Liver (tissue), 8 donors: ENCODE measurements at regions not wholly inside any gene's neighbourhood (a gene's known extent, or its start where the extent isn't known, plus 50 kb on each side); places are given as distances from the start of the nearest gene placed in this dataset.

ENCODE experiments used
- DNase-seq: peaks from one replicate; pipeline ENCODE4 v3.0.0-alpha.2; 2017; ENCODE audit warnings: low spot score
- H3K27ac ChIP-seq, 2 donors: one replicate each; pipeline ENCODE4 v1.7.0; 2013; ENCODE audit warnings: inconsistent platforms in 2 of 2, low read length in 2 of 2, control low read depth in 1 of 2, low read depth in 1 of 2, mild to moderate bottlenecking in 1 of 2
- H3K27me3 ChIP-seq, 4 donors: one replicate each; pipeline versions ENCODE4 v1.6.1 to v1.7.0; 2013; ENCODE audit warnings: low read length in 3 of 4, inconsistent platforms in 1 of 4, mild to moderate bottlenecking in 1 of 4, moderate library complexity in 1 of 4; ENCODE audit not compliant: control insufficient read depth in 4 of 4, insufficient read depth in 4 of 4
- H3K36me3 ChIP-seq, 4 donors: one replicate each; pipeline versions ENCODE4 v1.6.1 to v1.7.0; 2013; ENCODE audit warnings: low read length in 3 of 4, mild to moderate bottlenecking in 3 of 4, low read depth in 1 of 4, moderate library complexity in 1 of 4; ENCODE audit not compliant: control insufficient read depth in 4 of 4, insufficient read depth in 3 of 4
- H3K4me1 ChIP-seq, 4 donors: one replicate each; pipeline versions ENCODE4 v1.6.1 to v1.7.0; 2013; ENCODE audit warnings: low read length in 3 of 4, mild to moderate bottlenecking in 3 of 4, moderate library complexity in 1 of 4; ENCODE audit not compliant: control insufficient read depth in 4 of 4, insufficient read depth in 4 of 4
- H3K4me3 ChIP-seq, 3 donors: one replicate each; pipeline versions ENCODE4 v1.6.1 to v1.7.0; 2013; ENCODE audit warnings: low read length in 3 of 3, control low read depth in 1 of 3, low read depth in 1 of 3, mild to moderate bottlenecking in 1 of 3
- H3K9ac ChIP-seq, 2 donors: one replicate each; pipeline ENCODE4 v1.7.0; 2013; ENCODE audit warnings: low read length in 2 of 2, mild to moderate bottlenecking in 2 of 2, moderate library complexity in 2 of 2, control low read depth in 1 of 2, low read depth in 1 of 2
- H3K9me3 ChIP-seq, 4 donors: one replicate each; pipeline versions ENCODE4 v1.6.1 to v1.7.0; 2013; ENCODE audit warnings: low read length in 3 of 4; ENCODE audit not compliant: control insufficient read depth in 4 of 4
- CTCF ChIP-seq: fragments of 150-350 bp; IDR thresholded peaks from 2 replicates; pipeline ENCODE4 v1.5.1; 2017; ENCODE audit warnings: improper control_type of control experiment, low read depth, low read length; ENCODE audit not compliant: missing input control
- EGR1 ChIP-seq, 2 donors: IDR thresholded peaks; 2 replicates each; pipeline ENCODE4 v1.6.1; 2016 to 2018; ENCODE audit warnings: antibody characterized with exemption in 2 of 2, low read depth in 2 of 2
- FOXA1 ChIP-seq: IDR thresholded peaks from 2 replicates; pipeline ENCODE4 v1.6.1; 2016; ENCODE audit warnings: antibody characterized with exemption
- FOXA2 ChIP-seq: IDR thresholded peaks from 2 replicates; pipeline ENCODE4 v1.6.1; 2016; ENCODE audit warnings: antibody characterized with exemption
- GABPA ChIP-seq, 2 donors: IDR thresholded peaks in 1 of 2; conservative IDR thresholded peaks in 1 of 2; 2 replicates each; pipeline ENCODE4 v1.6.1; 2016; ENCODE audit warnings: antibody characterized with exemption in 2 of 2, mild to moderate bottlenecking in 1 of 2, moderate library complexity in 1 of 2
- HNF4A ChIP-seq, 2 donors: conservative IDR thresholded peaks; 2 replicates each; pipeline ENCODE4 v1.6.1; 2016; ENCODE audit warnings: antibody characterized with exemption in 2 of 2, mild to moderate bottlenecking in 2 of 2
- HNF4G ChIP-seq: IDR thresholded peaks from 2 replicates; pipeline ENCODE4 v1.6.1; 2016; ENCODE audit warnings: antibody characterized with exemption
- JUND ChIP-seq, 2 donors: IDR thresholded peaks; 2 replicates each; pipeline ENCODE4 v1.6.1; 2016; ENCODE audit warnings: antibody characterized with exemption in 2 of 2
- MAX ChIP-seq: IDR thresholded peaks from 2 replicates; pipeline ENCODE4 v1.6.1; 2016; ENCODE audit warnings: antibody characterized with exemption
- NR2F2 ChIP-seq: IDR thresholded peaks from 2 replicates; pipeline ENCODE4 v1.6.1; 2016; ENCODE audit warnings: antibody characterized with exemption
- RAD21 ChIP-seq, 2 donors: IDR thresholded peaks; 2 replicates each; pipeline ENCODE4 v1.6.1; 2016; ENCODE audit warnings: antibody characterized with exemption in 2 of 2, mild to moderate bottlenecking in 2 of 2
- RXRA ChIP-seq, 2 donors: IDR thresholded peaks; 2 replicates each; pipeline ENCODE4 v1.6.1; 2017 to 2018; ENCODE audit warnings: antibody characterized with exemption in 2 of 2, mild to moderate bottlenecking in 1 of 2
- SP1 ChIP-seq: IDR thresholded peaks from 2 replicates; pipeline ENCODE4 v1.6.1; 2018; ENCODE audit warnings: antibody characterized with exemption, mild to moderate bottlenecking
- TAF1 ChIP-seq: conservative IDR thresholded peaks from 2 replicates; pipeline ENCODE4 v1.6.1; 2016; ENCODE audit warnings: antibody characterized with exemption, mild to moderate bottlenecking
- YY1 ChIP-seq: IDR thresholded peaks from 2 replicates; pipeline ENCODE4 v1.6.1; 2016; ENCODE audit warnings: antibody characterized with exemption, mild to moderate bottlenecking
- ZBTB33 ChIP-seq: IDR thresholded peaks from 2 replicates; pipeline ENCODE4 v1.6.1; 2016; ENCODE audit warnings: antibody characterized with exemption
- WGBS: extraction: QIAGEN DNeasy Blood & Tissue Kit; methylation state at CpG from one replicate; pipeline ENCODE4 v1.1.7; 2013; 5-methylcytosine and 5-hydroxymethylcytosine counted together
- TF ChIP-seq, protein P1 (sequence below): IDR thresholded peaks from 2 replicates; pipeline ENCODE4 v1.6.1; 2016; ENCODE audit warnings: antibody characterized with exemption, mild to moderate bottlenecking
- TF ChIP-seq, protein P2 (sequence below): IDR thresholded peaks from 2 replicates; pipeline ENCODE4 v1.6.1; 2016; ENCODE audit warnings: antibody characterized with exemption
- donor health status: healthy.
- donor health status: healthy.
- donor health status: healthy.
- donor health status: healthy.
- donor health status: healthy.

- H3K9ac ChIP-seq = no peak overlapping the region
- TF ChIP-seq RXRA (IDR thresholded peaks at IDR 0.05) = no peak
- no peak for TF ChIP-seq GABPA (IDR thresholded peaks at IDR 0.05 in 1 of 2, conservative IDR thresholded peaks at IDR 0.05 in 1 of 2)
- TF ChIP-seq EGR1 (IDR thresholded peaks at IDR 0.05; ENCODE audit: low read depth in 2 of 2) = no peak
- TF ChIP-seq RAD21 (IDR thresholded peaks at IDR 0.05) = no peak
- TF ChIP-seq, protein P1, sequence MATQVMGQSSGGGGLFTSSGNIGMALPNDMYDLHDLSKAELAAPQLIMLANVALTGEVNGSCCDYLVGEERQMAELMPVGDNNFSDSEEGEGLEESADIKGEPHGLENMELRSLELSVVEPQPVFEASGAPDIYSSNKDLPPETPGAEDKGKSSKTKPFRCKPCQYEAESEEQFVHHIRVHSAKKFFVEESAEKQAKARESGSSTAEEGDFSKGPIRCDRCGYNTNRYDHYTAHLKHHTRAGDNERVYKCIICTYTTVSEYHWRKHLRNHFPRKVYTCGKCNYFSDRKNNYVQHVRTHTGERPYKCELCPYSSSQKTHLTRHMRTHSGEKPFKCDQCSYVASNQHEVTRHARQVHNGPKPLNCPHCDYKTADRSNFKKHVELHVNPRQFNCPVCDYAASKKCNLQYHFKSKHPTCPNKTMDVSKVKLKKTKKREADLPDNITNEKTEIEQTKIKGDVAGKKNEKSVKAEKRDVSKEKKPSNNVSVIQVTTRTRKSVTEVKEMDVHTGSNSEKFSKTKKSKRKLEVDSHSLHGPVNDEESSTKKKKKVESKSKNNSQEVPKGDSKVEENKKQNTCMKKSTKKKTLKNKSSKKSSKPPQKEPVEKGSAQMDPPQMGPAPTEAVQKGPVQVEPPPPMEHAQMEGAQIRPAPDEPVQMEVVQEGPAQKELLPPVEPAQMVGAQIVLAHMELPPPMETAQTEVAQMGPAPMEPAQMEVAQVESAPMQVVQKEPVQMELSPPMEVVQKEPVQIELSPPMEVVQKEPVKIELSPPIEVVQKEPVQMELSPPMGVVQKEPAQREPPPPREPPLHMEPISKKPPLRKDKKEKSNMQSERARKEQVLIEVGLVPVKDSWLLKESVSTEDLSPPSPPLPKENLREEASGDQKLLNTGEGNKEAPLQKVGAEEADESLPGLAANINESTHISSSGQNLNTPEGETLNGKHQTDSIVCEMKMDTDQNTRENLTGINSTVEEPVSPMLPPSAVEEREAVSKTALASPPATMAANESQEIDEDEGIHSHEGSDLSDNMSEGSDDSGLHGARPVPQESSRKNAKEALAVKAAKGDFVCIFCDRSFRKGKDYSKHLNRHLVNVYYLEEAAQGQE = no peak
- no peak for TF ChIP-seq MAX
- no peak for TF ChIP-seq NR2F2
- TF ChIP-seq TAF1 = no peak
- TF ChIP-seq, protein P2, sequence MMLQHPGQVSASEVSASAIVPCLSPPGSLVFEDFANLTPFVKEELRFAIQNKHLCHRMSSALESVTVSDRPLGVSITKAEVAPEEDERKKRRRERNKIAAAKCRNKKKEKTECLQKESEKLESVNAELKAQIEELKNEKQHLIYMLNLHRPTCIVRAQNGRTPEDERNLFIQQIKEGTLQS = no peak
- TF ChIP-seq ZBTB33 = no peak
- no peak for TF ChIP-seq SP1
- TF ChIP-seq FOXA1 = no peak
- no peak for TF ChIP-seq HNF4G
- no peak for TF ChIP-seq CTCF
- TF ChIP-seq YY1 = no peak
- no peak for TF ChIP-seq FOXA2
- H3K4me3 ChIP-seq = no peak overlapping the region
- no peak overlapping the region for H3K27ac ChIP-seq
- H3K36me3 ChIP-seq = no peaks in the 10 kb centered on the region
- 89% methylated on average over 12 of the region's 12 CpGs for WGBS
- peaks cover 0 to 5% (median 0%) of the 10 kb centered on the region in 4 donors for H3K9me3 ChIP-seq
- no peaks in the 10 kb centered on the region for H3K27me3 ChIP-seq
- no peak for DNase-seq
- H3K4me1 ChIP-seq = peaks cover 0 to 2% (median under 1%) of the 10 kb centered on the region in 4 donors
These were observed 102.9 kb upstream of the RFLNA start for GRCh38 chr12:124191966-124192365.

DNA sequence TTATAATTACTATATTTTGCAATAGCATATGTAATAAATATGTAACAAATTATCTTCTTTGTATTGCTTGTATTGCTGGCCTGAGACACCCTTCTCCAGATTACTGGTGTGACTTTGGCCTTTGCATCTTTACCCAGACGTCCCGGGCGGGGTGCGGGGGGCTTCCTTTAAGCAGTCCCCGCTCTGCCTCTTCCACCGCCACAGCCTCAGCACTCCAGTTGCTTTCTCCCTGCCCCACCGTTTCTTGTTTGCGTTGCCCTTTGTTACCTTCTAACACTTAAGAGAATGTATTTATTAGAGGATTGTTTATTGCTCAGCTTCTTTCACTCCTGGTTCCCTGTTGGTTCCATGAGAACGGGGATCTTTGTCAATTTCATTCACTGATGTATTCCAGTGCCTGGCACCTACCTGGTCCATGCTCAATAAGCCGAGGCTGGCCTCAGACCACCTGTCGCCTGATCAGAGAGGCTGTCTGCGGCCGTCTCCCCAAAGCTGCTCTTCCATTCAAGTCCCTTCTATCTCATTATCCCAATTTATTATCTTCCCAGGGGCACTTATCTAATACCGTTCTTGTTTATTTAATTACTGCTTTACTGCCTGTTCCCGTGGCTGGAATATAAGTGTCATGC, 100.5 kb upstream of the RFLNA start:
- no peak overlapping the region for H3K27ac ChIP-seq
- H3K4me1 ChIP-seq = no peaks in the 10 kb centered on the region
- DNase-seq = no peak
- no peak overlapping the region for H3K9ac ChIP-seq
- no peaks in the 10 kb centered on the region for H3K36me3 ChIP-seq
- H3K9me3 ChIP-seq = peaks cover 0 to 5% (median 2%) of the 10 kb centered on the region in 4 donors
- H3K27me3 ChIP-seq = no peaks in the 10 kb centered on the region
- no peak overlapping the region for H3K4me3 ChIP-seq
- WGBS = 81% methylated on average over 15 of the region's 15 CpGs
- TF ChIP-seq, protein P1 = no peak
- no peak for TF ChIP-seq EGR1 (IDR thresholded peaks at IDR 0.05; ENCODE audit: low read depth in 2 of 2)
- TF ChIP-seq RAD21 (IDR thresholded peaks at IDR 0.05) = no peak
- no peak for TF ChIP-seq CTCF
- TF ChIP-seq JUND (IDR thresholded peaks at IDR 0.05) = no peak
- no peak for TF ChIP-seq NR2F2
- no peak for TF ChIP-seq MAX
- no peak for TF ChIP-seq GABPA (IDR thresholded peaks at IDR 0.05 in 1 of 2, conservative IDR thresholded peaks at IDR 0.05 in 1 of 2)
- TF ChIP-seq HNF4A (conservative IDR thresholded peaks at IDR 0.05) = no peak
